ENCODE measurements at regions not wholly inside any gene's neighbourhood (a gene's known extent, or its start where the extent isn't known, plus 50 kb on each side); places are given as distances from the start of the nearest gene placed in this dataset.
"Not testable (repeated sequence)": the region's sequence is repeated elsewhere in the genome, so short reads cannot be mapped to it uniquely, and the experiment has no call there.

DNA sequence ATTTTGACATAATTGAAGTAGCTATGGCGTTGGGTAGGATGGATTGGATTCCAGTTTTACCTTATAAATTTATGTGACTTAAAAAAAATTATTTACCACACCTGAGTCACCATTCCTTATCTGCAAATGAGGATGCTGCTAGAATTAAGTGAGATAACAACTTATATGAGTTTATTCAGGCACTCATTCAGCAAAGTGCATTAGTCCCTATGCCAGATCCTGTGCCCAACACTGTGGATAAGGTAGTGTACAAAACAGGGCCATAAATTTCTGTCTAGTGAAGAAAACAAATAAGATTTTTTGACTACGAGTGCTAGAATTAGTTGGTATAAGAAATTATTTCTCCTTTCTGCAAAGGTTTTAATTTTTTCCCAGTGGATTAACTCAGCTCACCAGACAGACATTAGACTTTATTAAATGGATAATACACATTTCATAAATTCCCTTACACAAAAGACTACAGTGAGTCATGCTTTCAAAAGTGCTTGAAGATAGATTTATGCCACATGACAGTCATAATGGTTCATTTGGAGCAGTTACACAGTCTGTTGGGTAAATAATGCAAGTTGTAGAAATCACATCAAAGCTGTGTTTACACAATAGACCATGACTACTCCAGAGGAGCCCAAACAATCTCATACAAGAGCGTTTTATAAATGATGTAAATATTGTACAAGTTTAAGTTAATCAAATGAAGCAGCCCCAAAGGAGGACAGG lies 129.9 kb upstream of the TGFBR2 start:
- DNase-seq = no peak

GRCh38 chr3:30477149-30477921 lies 129.1 kb upstream of the TGFBR2 start:
- no peak for DNase-seq

DNA sequence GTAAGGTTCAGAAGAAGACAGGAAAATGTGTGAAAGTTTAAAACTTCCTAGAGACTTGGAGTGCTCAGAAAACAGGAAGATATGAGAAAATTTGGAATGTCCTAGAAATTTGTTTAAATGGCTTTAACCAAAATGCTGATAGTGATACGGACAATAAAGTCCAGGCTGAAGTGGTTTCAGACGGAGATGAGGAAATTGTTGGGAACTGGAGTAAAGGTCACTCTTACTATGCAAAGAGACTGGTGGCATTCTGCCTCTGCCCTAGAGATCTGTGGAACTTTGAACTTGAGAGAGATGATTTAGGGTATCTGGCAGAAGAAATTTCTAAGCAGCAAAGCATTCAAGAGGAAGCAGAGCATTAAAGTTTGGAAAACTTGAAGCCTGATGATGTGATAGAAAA lies 126.7 kb upstream of the TGFBR2 start:
- DNase-seq = not testable (repeated sequence)

- DNase-seq = not testable (repeated sequence)
Observed at GRCh38 chr3:30480156-30480555, 126.2 kb upstream of the TGFBR2 start.

GRCh38 chr3:30480587-30480986 lies 125.8 kb upstream of the TGFBR2 start:
- DNase-seq = no peak

DNA sequence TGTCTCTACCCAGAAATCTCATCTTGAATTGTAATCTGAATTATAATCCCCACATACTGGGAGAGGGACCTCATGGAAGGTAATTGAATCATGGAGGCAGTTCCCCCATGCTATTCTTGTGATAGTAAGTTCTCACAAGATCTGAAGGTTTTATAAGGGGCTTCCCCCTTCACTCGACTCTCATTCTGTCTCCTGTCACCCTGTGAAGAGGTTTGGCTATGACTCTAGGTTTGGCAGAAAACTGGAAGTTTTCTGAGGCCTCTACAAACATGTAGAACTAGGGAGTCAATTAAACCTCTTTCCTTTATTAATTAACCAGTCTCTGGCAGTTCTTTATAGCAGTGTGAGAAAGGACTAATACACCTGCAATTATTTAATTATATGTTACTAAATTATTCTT lies 125.2 kb upstream of the TGFBR2 start:
- no peak for DNase-seq

DNA sequence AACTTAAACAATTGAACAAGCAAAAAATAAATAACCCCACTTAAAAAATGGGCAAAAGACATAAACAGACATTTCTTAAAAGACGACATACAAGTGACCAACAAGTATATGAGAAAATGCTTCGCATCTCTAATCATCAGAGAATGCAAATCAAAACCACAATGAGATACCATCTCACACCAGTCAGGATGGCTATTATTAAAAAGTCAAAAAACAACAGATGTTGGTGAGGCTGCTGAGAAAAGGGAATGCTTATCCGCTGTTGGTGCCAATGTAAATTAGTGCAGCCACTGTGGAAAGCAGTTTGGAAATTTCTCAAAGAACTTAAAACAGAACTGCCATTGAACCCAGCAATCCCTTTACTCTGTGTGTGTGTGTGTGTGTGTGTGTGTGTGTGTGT lies 122.2 kb upstream of the TGFBR2 start:
- DNase-seq = not testable (repeated sequence)

DNA sequence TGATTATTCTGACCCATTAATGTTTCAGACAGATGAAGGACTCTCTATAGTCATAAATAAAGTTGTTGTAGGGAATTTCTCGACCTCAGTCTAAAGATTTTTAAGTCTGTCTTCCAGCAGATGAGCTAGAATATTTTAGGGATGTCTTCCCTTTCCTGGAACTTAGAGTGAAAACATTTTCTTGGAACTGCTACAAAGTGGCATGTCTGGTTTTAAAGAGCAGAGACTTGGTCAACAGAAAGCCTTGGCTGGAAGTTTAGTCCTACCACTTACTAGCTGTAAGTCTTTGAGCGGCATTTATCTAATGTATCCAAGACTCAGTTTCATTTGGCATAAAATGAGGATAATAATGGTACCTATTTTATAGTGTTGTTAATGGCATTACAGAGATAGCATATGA lies 120.0 kb upstream of the TGFBR2 start:
- DNase-seq = no peak

DNA sequence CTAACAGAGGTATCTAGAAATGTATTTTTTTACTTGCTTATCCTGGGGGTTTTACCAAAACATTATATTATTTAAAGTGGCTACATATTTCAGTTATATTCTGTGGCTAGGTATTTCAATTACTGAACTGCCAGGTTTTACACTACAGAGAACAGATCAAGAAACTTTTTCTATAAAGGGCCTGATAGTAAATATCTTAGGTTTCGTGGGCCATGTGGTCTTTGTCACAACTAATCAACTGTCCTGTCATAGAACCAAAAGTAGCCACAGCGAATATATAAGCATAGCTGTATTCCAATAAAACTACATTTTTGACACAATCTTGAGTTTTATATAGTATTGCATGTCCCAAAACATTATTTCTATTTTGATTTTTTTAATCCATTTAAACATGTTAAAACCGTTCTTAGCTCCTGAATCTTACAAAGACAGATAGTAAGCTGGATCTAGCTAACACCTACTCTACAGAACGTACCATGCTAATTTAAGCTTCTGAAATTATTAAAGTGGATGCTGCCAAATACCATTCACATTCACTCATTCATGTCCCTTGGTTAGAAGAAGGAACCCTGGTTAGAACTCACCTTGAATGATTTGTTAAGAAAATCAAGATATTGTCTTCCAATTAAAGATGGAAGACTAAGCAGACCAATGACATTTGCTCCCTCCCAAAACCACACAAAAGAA lies 118.2 kb upstream of the TGFBR2 start:
- DNase-seq = no peak

DNA sequence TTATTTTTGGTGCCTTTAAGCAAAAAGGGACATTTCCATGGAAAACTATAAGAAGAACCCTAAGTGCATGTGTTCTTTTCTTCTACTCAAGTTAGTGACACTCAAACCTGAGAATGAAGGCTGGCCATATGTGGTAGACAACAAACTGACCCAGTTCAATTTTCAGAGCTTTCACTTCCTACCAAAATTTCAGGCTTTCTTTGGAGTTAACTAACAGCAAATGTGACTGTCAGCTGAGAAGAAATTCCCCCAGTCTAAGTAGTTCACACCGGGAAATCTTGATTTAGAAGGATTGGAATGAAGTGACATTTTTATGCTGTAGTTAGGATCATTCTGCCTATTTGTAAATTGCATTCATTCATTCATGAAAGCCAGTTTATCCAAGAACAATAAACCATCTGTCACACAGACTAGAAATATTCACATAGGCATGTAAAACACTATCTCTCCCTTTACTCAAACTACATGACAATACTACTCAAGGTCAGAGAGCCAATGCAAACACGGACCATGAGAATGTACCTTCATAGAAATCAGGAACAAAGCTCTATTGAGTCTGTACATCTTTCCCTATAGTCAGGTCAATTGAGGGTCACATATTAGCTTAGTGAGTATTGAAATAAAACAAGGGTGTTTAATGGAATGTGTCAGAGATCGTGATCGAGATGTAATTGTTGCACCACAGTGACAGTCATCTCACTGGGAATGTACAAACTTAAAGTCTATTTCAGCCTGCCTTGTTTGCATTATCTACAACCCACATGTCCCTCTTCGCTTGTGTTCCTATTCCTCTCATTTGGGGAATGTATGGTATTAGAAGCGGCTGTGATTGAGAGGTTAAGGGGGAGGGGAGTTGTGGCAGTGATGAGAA lies 113.8 kb upstream of the TGFBR2 start:
- DNase-seq = no peak

DNA sequence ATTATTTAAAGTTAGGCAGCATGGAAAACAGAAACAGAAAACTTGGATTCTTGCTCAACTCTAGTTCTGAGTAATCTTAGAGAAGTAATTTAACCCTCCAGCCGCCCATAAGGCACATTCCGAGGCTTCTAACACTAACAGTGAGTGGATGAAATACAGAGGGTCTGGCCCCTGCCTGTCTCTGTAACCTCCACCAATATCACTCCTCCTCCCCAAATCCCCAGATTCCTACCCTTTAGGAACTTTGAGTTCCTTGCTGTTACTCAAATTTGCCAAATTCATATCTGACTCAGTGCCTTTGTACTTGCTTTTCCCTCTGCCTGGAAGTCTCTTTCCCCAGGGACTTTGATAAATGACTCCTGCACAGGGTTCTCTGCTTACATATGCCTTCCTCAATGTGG lies 112.5 kb upstream of the TGFBR2 start:
- DNase-seq = peak; percentile 37

GRCh38 chr3:30495172-30496065 lies 111.0 kb upstream of the TGFBR2 start:
- peak; percentile 77 for DNase-seq

DNA sequence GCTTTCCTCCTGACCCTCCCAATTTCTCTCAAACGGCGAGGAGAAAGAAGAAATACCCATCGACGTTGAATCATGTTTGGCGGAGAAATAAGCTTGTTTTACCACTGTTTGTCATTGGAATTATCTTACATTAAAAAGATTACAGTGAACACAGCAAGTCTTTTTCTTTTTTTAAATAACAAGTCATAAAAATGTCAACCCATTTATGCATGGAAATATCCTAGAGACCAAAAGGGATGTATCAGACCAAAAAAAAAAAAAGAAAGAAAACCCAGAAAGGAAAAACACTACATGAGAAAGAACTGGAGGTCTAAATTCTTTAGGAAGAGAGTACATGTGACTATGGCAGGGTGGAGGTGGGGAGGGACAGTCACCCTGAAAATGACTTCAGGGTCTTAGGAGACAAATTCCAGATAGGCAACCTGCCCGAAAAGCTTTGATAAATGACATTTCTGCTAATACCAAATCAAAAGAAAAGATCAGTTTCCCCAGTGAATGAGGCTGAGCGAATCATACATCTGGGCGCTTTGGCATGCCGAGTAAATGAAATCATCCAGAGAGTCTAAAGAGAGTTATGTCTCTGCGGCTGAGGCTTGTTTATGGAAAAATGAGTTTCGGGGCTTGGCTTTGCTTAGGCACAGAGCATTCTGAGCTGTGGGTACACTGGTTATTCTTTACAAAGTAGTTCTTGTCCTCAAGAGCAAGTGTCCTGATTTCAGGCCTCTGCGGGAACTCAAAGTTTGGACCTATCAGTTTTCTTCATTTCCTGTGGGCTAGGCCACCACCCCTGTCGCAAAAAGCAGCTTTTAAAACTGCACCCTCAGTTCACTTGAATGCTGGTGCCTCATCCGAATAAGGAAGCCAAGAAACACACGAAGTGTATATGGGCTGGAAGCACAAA lies 110.1 kb upstream of the TGFBR2 start:
- no peak for DNase-seq

- DNase-seq = no peak
Observed at GRCh38 chr3:30498587-30498967, 107.8 kb upstream of the TGFBR2 start.

GRCh38 chr3:30500666-30501399 lies 105.6 kb upstream of the TGFBR2 start:
- no peak for DNase-seq

- DNase-seq = no peak
Observed at GRCh38 chr3:30501526-30501925, 104.9 kb upstream of the TGFBR2 start.

DNA sequence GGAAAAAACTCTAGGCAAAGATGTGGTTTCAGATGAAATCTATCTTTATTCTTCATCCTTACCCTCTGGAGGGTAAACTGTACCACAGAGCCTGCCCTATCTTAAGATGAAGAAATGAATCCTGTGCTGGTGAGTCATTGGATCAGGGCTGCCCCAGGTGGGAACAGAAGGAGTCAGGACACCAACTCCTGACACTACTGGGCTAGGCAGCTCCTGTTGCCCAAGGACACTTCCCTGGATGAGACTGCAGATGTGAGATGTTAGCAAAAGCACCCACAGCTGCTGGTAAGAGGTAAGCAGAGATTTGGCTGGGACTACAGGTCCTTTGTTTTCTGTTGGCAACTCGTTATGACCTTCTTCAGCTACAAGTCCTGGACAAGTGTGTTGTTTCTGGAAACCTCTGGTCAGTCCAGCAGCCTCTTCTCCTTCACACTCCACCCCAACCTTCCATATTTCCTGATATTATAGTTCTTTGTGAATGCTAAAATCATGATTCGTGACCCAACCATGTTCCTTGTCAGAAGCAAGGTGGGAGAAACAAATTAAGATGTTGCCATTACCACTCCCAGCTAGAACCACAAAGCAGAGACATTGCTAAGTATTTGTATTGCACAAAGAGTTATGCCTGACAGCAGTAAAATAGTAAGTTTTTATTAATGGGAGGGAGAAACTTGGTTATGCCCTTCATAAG lies 104.2 kb upstream of the TGFBR2 start:
- DNase-seq = no peak

DNA sequence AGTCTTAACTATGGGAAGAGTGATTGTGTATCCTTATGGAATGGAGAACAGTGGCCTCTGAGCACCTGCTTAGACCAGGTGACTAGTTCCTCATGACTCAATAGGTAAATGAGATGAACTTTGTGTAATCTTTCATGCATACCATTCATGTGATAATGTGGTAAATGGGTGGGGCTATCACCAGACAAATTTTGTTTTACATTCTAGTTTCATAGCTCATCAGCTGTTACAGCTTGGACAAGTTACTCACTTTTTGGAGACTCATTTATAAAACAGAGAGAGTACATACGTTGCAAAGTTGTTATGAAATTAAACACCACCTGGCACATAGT lies 103.7 kb upstream of the TGFBR2 start:
- no peak for DNase-seq

DNA sequence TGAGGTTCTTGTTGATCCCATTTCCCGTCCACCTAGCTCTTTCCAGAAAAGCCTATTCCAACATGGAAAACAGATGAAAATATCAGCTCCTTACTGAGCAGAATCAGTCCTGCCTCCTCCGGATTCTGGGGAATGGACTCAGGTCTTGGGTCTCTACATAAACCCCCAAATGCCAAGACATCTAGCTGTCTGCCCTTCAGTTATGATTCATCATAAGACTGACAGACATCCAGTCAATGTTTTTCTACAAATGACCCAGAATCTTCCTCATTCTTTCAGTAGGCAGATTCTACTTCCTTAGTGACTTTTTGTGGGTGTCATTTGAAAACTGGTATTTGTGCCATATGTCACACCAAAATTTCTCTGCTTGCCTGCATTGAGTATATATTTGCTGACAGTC lies 103.0 kb upstream of the TGFBR2 start:
- no peak for DNase-seq

DNA sequence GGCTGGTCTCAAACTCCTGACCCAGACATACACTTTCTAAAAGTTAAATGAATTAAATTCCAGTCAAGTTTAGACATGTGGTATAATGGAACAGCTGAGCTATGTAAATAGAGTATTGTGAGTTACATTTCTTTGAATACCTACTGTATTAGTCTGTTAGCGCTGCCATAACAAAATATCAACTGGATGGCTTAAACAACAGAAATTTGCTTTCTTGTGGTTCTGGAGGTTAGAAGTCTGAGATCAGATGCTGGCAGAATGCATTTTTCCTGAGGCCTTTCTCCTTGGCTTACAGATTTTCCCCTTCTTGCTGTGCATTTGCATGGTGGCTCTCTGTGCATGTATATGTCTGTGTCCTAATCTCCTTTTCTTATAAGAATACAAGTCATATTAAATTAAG lies 101.5 kb upstream of the TGFBR2 start:
- DNase-seq = no peak

Measured in NCI-H2171 treated with DMSO at 0.1 percent for 48 hours (cell line).